GM12864 (cell line): ENCODE measurements at regions not wholly inside any gene's neighbourhood (a gene's known extent, or its start where the extent isn't known, plus 50 kb on each side); places are given as distances from the start of the nearest gene placed in this dataset.

Source experiments
- DNase-seq: peaks from one replicate; pipeline ENCODE4 v3.0.0-alpha.2; 2011; ENCODE audit warnings: low read depth
- H3K4me3 ChIP-seq: 2 replicates; pipeline ENCODE4 v1.5.1; 2011; ENCODE audit warnings: mild to moderate bottlenecking, low read depth, low read length, control low read depth
- TF ChIP-seq, protein P1 (sequence below): IDR thresholded peaks from 2 replicates; pipeline ENCODE4 v1.5.1; 2011; ENCODE audit warnings: low read depth, mild to moderate bottlenecking, moderate library complexity, low read length, control low read depth, inconsistent platforms; ENCODE audit errors: missing control alignments

DNA sequence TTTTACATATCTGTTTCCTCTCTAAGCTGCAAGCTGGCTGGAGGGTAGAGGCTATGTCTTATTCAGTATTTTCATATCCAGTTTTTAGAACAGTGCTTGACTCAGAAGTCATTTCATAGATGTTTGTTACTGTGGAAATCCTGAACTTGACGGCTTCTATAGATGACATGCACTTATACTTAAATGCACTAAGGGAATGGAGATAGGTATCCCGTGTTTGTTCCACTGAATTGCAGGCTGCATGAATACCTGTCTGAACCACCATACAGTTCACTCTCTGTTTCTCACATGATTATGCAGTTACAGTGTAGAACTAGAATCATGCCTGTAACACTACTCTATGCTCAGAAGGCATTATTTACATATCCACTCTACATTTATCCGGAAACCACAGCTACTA is 417.1 kb downstream of the MTX2 start:
- TF ChIP-seq, protein P1, sequence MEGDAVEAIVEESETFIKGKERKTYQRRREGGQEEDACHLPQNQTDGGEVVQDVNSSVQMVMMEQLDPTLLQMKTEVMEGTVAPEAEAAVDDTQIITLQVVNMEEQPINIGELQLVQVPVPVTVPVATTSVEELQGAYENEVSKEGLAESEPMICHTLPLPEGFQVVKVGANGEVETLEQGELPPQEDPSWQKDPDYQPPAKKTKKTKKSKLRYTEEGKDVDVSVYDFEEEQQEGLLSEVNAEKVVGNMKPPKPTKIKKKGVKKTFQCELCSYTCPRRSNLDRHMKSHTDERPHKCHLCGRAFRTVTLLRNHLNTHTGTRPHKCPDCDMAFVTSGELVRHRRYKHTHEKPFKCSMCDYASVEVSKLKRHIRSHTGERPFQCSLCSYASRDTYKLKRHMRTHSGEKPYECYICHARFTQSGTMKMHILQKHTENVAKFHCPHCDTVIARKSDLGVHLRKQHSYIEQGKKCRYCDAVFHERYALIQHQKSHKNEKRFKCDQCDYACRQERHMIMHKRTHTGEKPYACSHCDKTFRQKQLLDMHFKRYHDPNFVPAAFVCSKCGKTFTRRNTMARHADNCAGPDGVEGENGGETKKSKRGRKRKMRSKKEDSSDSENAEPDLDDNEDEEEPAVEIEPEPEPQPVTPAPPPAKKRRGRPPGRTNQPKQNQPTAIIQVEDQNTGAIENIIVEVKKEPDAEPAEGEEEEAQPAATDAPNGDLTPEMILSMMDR, result no peak
- DNase-seq, result no peak
- no peak overlapping the region for H3K4me3 ChIP-seq

DNA sequence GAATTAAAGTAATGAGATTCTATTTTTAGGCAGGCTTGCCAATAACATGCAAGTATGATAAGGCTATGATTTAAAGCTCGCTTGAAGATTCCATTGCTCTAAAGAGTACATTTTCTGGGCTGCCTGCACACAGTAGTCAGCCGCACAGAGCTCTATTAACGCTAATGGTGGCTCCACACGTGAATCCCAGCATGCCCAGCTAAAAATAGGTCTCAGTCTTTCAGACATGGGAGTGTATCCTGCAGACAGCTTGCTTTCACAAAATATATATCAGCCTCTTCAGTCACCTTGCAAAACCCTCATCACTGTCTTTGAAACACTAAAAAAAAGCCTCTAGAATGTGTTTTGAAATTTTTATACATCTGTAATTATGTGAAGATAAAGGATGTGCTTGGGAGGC is 418.1 kb downstream of the MTX2 start:
- DNase-seq, result no peak
- no peak overlapping the region for H3K4me3 ChIP-seq
- TF ChIP-seq, protein P1, result no peak

DNA sequence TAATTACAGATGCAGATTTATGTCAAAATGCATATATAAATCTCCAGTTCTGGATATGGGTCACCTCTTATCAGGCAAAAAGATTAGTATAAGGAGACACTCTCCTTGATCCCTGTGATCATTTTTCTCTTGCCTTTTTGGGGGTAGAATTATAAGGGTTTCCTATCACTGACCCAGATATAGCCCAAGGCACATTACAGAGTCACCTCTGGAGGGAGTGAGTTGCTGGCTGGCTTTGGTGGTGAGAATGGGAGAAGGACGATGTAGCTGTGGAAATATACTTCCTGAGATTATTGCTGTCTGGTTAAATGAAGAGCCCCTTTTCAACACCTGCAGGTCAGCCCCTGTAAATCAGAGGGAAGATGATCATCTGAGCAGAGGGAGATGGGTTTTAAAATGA is 418.7 kb downstream of the MTX2 start:
- DNase-seq, result no peak
- H3K4me3 ChIP-seq, result no peak overlapping the region
- TF ChIP-seq, protein P1, result no peak

DNA sequence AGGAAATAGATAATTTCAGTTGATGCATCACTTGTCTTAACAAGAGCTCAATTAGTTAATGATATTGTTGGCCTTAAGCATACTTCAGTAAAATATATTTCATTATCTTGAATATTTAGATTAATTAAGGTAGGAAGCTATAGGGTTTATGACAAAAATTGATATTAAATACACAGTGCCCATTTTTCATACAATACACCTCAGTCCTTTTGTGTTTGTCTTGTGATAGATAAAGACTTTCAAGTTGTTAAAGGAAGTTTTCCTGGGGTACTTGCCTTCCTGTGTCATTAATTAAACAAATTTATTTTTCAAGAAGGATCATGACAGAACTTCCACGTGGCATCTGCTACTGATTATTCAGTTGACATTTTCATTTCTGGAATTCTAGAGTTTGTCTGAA is 420.5 kb downstream of the MTX2 start:
- no peak overlapping the region for H3K4me3 ChIP-seq
- TF ChIP-seq, protein P1, result no peak
- no peak for DNase-seq

DNA sequence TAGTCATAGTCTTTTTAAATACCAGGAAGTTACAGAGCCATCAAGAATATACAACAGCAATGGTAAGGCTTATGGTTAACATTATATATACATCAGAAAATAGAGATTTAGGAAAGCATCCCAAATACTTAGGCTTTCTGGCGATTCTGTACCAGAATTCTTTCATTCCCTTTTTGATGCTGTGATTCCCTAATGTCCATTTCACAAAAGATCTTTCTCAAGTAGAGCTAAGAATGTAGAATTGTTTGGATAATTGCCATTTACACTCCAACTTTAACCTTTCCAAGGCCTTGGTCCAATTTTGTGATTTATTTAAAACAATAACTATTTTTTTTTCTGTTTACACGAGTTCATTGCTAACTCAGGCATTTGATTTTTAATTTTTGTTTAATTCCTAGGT is 422.2 kb downstream of the MTX2 start:
- no peak overlapping the region for H3K4me3 ChIP-seq
- TF ChIP-seq, protein P1, result no peak
- DNase-seq, result no peak

DNA sequence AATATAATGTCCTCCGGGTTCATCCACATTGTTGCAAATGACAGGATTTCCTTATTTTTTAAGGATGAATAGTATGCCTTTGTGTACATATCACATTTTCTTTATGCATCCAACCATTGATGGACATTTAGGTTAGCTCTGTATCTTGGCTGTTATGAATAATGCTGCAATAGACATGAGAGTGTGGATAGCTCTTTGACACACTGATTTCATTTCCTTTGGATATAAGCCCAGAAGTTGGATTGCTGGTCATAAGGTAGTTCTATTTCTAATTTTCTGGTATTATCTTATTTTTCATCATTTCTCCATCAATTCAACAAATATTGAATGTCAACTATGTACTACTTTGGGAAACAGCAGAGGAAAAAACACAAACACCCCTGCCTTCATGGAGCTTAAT is 423.3 kb downstream of the MTX2 start:
- DNase-seq, result no peak
- no peak overlapping the region for H3K4me3 ChIP-seq
- TF ChIP-seq, protein P1, result no peak

DNA sequence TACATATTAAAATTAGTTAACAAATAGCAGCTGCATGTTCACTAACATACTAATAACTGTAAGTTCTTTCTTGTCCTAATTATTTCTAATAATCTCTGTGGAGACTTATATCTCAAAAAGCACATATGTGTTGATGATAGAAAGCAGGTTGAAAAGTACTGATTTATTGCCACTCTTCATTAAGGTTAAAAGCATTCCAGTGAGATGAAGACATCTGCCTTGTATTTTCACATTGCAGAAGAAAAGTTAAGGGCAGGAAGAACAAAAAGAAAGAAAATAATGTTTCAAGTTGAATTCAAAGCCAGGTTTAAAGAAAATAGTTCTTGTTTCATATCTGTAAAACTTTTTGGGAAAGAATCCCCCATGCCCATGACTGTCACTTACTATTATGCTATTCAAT is 429.9 kb downstream of the MTX2 start:
- TF ChIP-seq, protein P1, result no peak
- H3K4me3 ChIP-seq, result no peak overlapping the region
- DNase-seq, result no peak
